BE2C (cell line): ENCODE measurements at regions not wholly inside any gene's neighbourhood (a gene's known extent, or its start where the extent isn't known, plus 50 kb on each side); places are given as distances from the start of the nearest gene placed in this dataset.

ENCODE experiments used
- DNase-seq: peaks from one replicate; pipeline ENCODE4 v3.0.0-alpha.2; 2020
- H3K27me3 ChIP-seq: fragments of 250-450 bp; sonication (Bioruptor Pico); 2 replicates; pipeline ENCODE4 v1.5.1; 2020; ENCODE audit warnings: mild to moderate bottlenecking
- H3K36me3 ChIP-seq: fragments of 250-450 bp; sonication (Bioruptor Pico); 2 replicates; pipeline ENCODE4 v1.5.1; 2020; ENCODE audit warnings: mild to moderate bottlenecking
- H3K4me1 ChIP-seq: fragments of 250-450 bp; sonication (Bioruptor Pico); 2 replicates; pipeline ENCODE4 v1.5.1; 2020
- H3K4me3 ChIP-seq: 2 replicates; pipeline ENCODE4 v1.5.1; 2011; ENCODE audit warnings: low read depth, low read length
- H3K9me3 ChIP-seq: fragments of 250-450 bp; sonication (Bioruptor Pico); 2 replicates; pipeline ENCODE4 v1.5.1; 2020
- CTCF ChIP-seq: IDR thresholded peaks from 2 replicates; pipeline ENCODE4 v1.5.1; 2012; ENCODE audit warnings: mild to moderate bottlenecking, low read depth, low read length

DNA sequence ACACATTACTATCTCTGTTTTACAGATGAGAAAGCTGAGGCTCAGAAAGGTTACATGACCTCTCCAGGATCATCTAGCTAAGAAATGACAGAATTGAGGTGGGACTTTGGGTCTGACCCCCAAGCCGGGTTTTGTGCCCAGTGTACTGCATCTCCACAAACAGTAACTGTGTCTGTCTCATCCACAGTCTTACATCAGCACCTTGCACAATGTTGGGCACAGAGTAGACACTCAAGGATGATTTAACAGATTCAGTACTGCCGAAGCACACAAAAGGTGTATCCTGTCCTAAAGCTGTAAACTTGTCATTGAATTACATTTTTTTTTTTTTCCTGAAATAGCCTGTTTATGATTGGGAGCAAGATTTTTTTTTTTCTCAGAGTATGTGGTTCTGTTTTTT, 84.8 kb downstream of the ADCYAP1 start:
- Histone ChIP-seq H3K27me3 (no peaks in the 10 kb centered on the region), H3K9me3 (no peaks in the 10 kb centered on the region), H3K4me1 (peaks cover 7% of the 10 kb centered on the region), H3K4me3 (no peak overlapping the region), H3K36me3 (no peaks in the 10 kb centered on the region)
- TF ChIP-seq CTCF: no peak
- no peak for DNase-seq

GRCh38 chr18:990197-990596, 85.5 kb downstream of the ADCYAP1 start:
- DNase-seq: no peak
- no peak overlapping the region for H3K4me3 ChIP-seq
- H3K36me3 ChIP-seq: no peaks in the 10 kb centered on the region
- H3K4me1 ChIP-seq: peaks cover 7% of the 10 kb centered on the region
- H3K9me3 ChIP-seq: no peaks in the 10 kb centered on the region
- no peak for TF ChIP-seq CTCF
- no peaks in the 10 kb centered on the region for H3K27me3 ChIP-seq

- Histone ChIP-seq H3K4me1 (peaks cover 1% of the 10 kb centered on the region), H3K9me3 (no peaks in the 10 kb centered on the region), H3K36me3 (no peaks in the 10 kb centered on the region), H3K4me3 (no peak overlapping the region), H3K27me3 (no peaks in the 10 kb centered on the region)
- TF ChIP-seq CTCF: no peak
- DNase-seq: no peak
Measured at GRCh38 chr18:991441-991840, 86.8 kb downstream of the ADCYAP1 start.

DNA sequence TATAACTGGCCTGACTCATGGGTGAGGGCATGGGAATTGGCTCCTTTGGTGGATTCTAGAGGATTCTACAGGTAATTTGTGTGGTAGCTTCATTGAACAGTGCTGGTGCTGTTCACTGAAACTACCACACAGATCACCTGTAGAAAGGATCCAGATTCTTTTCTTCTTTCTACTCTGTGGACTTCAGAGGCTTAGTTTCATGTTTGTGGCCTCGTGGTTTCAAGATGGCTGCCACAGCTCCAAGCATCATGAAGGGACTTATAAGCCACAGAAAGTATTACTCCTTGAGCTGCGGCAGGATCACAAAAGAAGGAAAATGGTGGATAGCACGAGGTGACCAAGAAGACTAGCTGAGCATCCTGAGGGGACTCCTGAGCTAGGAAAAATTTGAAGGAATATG, 88.9 kb downstream of the ADCYAP1 start:
- Histone ChIP-seq H3K27me3 (no peaks in the 10 kb centered on the region), H3K4me1 (no peaks in the 10 kb centered on the region), H3K9me3 (no peaks in the 10 kb centered on the region), H3K36me3 (no peaks in the 10 kb centered on the region), H3K4me3 (no peak overlapping the region)
- no peak for TF ChIP-seq CTCF
- DNase-seq: no peak

DNA sequence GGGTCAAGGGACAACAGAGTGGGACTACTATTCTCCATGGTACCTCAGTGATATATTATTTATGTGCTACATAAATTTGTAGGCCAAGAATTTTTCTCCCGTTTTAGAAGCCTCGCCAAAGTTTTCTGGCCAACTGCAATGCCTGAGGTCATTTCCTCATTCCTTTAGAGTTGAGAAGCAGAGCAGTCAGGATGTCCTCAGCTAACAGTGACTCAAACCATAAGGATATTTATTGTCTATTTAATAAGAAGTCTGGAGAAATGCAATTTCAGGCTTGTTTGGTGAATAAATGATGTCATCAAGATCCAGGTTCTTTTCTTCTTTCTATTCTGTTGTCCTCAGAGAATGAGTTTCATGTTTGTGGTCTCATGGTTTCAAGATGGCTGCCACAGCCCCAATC, 91.0 kb downstream of the ADCYAP1 start:
- Histone ChIP-seq H3K4me1 (no peaks in the 10 kb centered on the region), H3K9me3 (no peaks in the 10 kb centered on the region), H3K4me3 (no peak overlapping the region), H3K27me3 (no peaks in the 10 kb centered on the region), H3K36me3 (no peaks in the 10 kb centered on the region)
- TF ChIP-seq CTCF: no peak
- DNase-seq: no peak

- no peak for TF ChIP-seq CTCF
- no peak for DNase-seq
- Histone ChIP-seq H3K36me3 (no peaks in the 10 kb centered on the region), H3K4me1 (no peaks in the 10 kb centered on the region), H3K9me3 (no peaks in the 10 kb centered on the region), H3K27me3 (no peaks in the 10 kb centered on the region), H3K4me3 (no peak overlapping the region)
Measured at GRCh38 chr18:997499-997898, 92.8 kb downstream of the ADCYAP1 start.
